ENCODE measurements at regions not wholly inside any gene's neighbourhood (a gene's known extent, or its start where the extent isn't known, plus 50 kb on each side); places are given as distances from the start of the nearest gene placed in this dataset.

- TF ChIP-seq GATA3 (IDR thresholded peaks at IDR 0.05; ENCODE audit: low read depth, low read length) (no peak), GATA2 (IDR thresholded peaks at IDR 0.05; ENCODE audit: low read depth, low read length) (no peak)
These were observed 99.0 kb upstream of the DRD2 start for GRCh38 chr11:113574171-113574570.

Data from SH-SY5Y (cell line).